ENCODE measurements at regions not wholly inside any gene's neighbourhood (a gene's known extent, or its start where the extent isn't known, plus 50 kb on each side); places are given as distances from the start of the nearest gene placed in this dataset.

- TF ChIP-seq CTCF (IDR thresholded peaks at IDR 0.05; ENCODE audit: low read length) (no peak), EZH2 (optimal IDR thresholded peaks at IDR 0.05; ENCODE audit: low read depth, low read length) (no peak), EZH2phosphoT487 (IDR thresholded peaks at IDR 0.05; ENCODE audit: low read length) (no peak)
Observed at GRCh38 chr11:35063488-35063931, 75.5 kb upstream of the CD44 start.
